HCT116 (cell line): ENCODE measurements at regions not wholly inside any gene's neighbourhood (a gene's known extent, or its start where the extent isn't known, plus 50 kb on each side); places are given as distances from the start of the nearest gene placed in this dataset.

ENCODE experiments used
- ATAC-seq: fragments of 200-7000 bp; cut with Tn5 transposase; 2 replicates; pipeline ENCODE4 v1.9.1; 2020; ENCODE audit warnings: mild to moderate bottlenecking, moderate library complexity
- BruUV-seq: library from RNA; stranded (reverse); fragments of 400-500 nt; replicated peaks from 2 replicates; lab custom pipeline; 2021; lab: Mats Ljungman, UMichigan
- CTCF ChIA-PET: fragments of 300-600 bp; sonication (Branson Sonifier 250); formaldehyde crosslinking; loops from one replicate; lab custom pipeline; 2021; ENCODE audit warnings: antibody characterized with exemption; lab: Charles Lee
- POLR2A ChIA-PET: fragments of 300-600, 350-600 bp; sonication (Branson Sonifier 250); formaldehyde crosslinking; loops from one replicate; lab custom pipeline; 2021; ENCODE audit warnings: antibody characterized with exemption; lab: Charles Lee
- RAD21 ChIA-PET, 2 experiments: fragments of 300-600 bp; sonication (Branson Sonifier 250); formaldehyde crosslinking; loops; one replicate each; lab custom pipeline; 2023; ENCODE audit warnings: low total read pairs in 2 of 2; ENCODE audit not compliant: uncharacterized antibody in 2 of 2, unreplicated experiment in 2 of 2, low non-redundant PET in 1 of 2; lab: Charles Lee
- DNase-seq: peaks from one replicate; pipeline ENCODE4 v3.0.0-alpha.2; 2010; ENCODE audit warnings: low read depth, low spot score
- H2AFZ ChIP-seq: fragments of 200-600 bp; shearing (Covaris generic), sonication (generic); 2 replicates; pipeline ENCODE4 v1.6.1; 2017; ENCODE audit warnings: low read depth, mixed run types, mixed read lengths, antibody characterized with exemption, low read length; ENCODE audit not compliant: poor library complexity, severe bottlenecking
- H3K27ac ChIP-seq: 2 replicates; pipeline ENCODE4 v1.5.1; 2012; ENCODE audit warnings: low read depth, low read length
- H3K27me3 ChIP-seq: fragments of 200-600 bp; sonication (generic); 2 replicates; pipeline ENCODE4 v1.6.1; 2016; ENCODE audit warnings: mixed run types, low read length, mixed read lengths; ENCODE audit not compliant: insufficient read depth
- H3K36me3 ChIP-seq, 2 experiments: fragments of 200-500 bp in 1 of 2; fragments of 200-600 bp in 1 of 2; sonication (Bioruptor generic) in 1 of 2; sonication (generic) in 1 of 2; 2 replicates each; pipeline versions ENCODE4 v1.5.1 to v1.6.1; 2014 to 2016; ENCODE audit warnings: low read length in 2 of 2, inconsistent platforms in 1 of 2, mixed read lengths in 1 of 2, mixed run types in 1 of 2; ENCODE audit not compliant: insufficient read depth in 2 of 2, control insufficient read depth in 1 of 2
- H3K4me1 ChIP-seq, 2 experiments: fragments of 200-600 bp in 1 of 2; sonication (generic) in 1 of 2; 2 replicates each; pipeline versions ENCODE4 v1.5.1 to v1.6.1; 2012 to 2017; ENCODE audit warnings: low read length in 2 of 2, inconsistent platforms in 1 of 2, mild to moderate bottlenecking in 1 of 2, mixed read lengths in 1 of 2, mixed run types in 1 of 2, moderate library complexity in 1 of 2; ENCODE audit not compliant: insufficient read depth in 2 of 2, control insufficient read depth in 1 of 2
- H3K4me2 ChIP-seq: fragments of 200-600 bp; sonication (generic); 2 replicates; pipeline ENCODE4 v1.6.1; 2017; ENCODE audit warnings: mixed run types, low read length, mixed read lengths
- H3K4me3 ChIP-seq, 2 experiments: fragments of 200-600 bp in 1 of 2; sonication (generic) in 1 of 2; replicated peaks in 1 of 2; 2 replicates each; pipeline ENCODE4 v1.5.1; 2011 to 2016; ENCODE audit warnings: low read length in 2 of 2, control low read depth in 1 of 2, low read depth in 1 of 2, mild to moderate bottlenecking in 1 of 2, mixed read lengths in 1 of 2, mixed run types in 1 of 2
- H3K79me2 ChIP-seq: fragments of 200-600 bp; sonication (generic); 2 replicates; pipeline ENCODE4 v1.6.1; 2017; ENCODE audit warnings: mild to moderate bottlenecking, mixed run types, low read length, moderate library complexity, mixed read lengths; ENCODE audit not compliant: insufficient read depth
- H3K9ac ChIP-seq: fragments of 200-600 bp; sonication (generic); 2 replicates; pipeline ENCODE4 v1.6.1; 2016; ENCODE audit warnings: low read length, mixed read lengths
- H3K9me2 ChIP-seq: fragments of 200-600 bp; sonication (generic), shearing (Covaris generic); 2 replicates; pipeline ENCODE4 v1.6.1; 2017; ENCODE audit warnings: mixed run types, mild to moderate bottlenecking, moderate library complexity; ENCODE audit not compliant: insufficient read depth
- H3K9me3 ChIP-seq, 2 experiments: fragments of 200-500 bp in 1 of 2; fragments of 200-600 bp in 1 of 2; sonication (Bioruptor generic) in 1 of 2; sonication (generic) in 1 of 2; 2 replicates each; pipeline ENCODE4 v1.6.1; 2014 to 2017; ENCODE audit warnings: low read length in 2 of 2, mixed read lengths in 2 of 2, inconsistent platforms in 1 of 2, low read depth in 1 of 2, mild to moderate bottlenecking in 1 of 2, mixed run types in 1 of 2, moderate library complexity in 1 of 2; ENCODE audit not compliant: control insufficient read depth in 1 of 2, insufficient read depth in 1 of 2
- H4K20me1 ChIP-seq: fragments of 200-600 bp; sonication (generic), shearing (Covaris generic); 2 replicates; pipeline ENCODE4 v1.6.1; 2017; ENCODE audit warnings: mixed run types, mild to moderate bottlenecking, moderate library complexity; ENCODE audit not compliant: insufficient read depth
- EGR1 ChIP-seq: IDR thresholded peaks from 2 replicates; pipeline ENCODE4 v1.6.1; 2012; ENCODE audit warnings: low read depth
- ELF1 ChIP-seq: IDR thresholded peaks from 2 replicates; pipeline ENCODE4 v1.6.1; 2012; ENCODE audit warnings: low read depth, borderline replicate concordance
- EZH2 ChIP-seq: fragments of 200-600 bp; sonication (generic); IDR thresholded peaks from 2 replicates; pipeline ENCODE4 v1.6.1; 2017; ENCODE audit warnings: antibody characterized with exemption, mixed run types
- FOSL1 ChIP-seq: IDR thresholded peaks from 2 replicates; pipeline ENCODE4 v1.6.1; 2012; ENCODE audit warnings: low read depth
- JUND ChIP-seq: IDR thresholded peaks from 2 replicates; pipeline ENCODE4 v1.6.1; 2012
- POLR2A ChIP-seq: IDR thresholded peaks from 2 replicates; pipeline ENCODE4 v1.7.0; 2011; ENCODE audit warnings: borderline replicate concordance; ENCODE audit not compliant: insufficient read depth, insufficient read length; ENCODE audit errors: extremely low read depth
- SIN3A ChIP-seq: IDR thresholded peaks from 2 replicates; pipeline ENCODE4 v1.6.1; 2012; ENCODE audit warnings: low read depth
- SP1 ChIP-seq: IDR thresholded peaks from 2 replicates; pipeline ENCODE4 v1.6.1; 2012; ENCODE audit warnings: low read depth
- SRF ChIP-seq: IDR thresholded peaks from 2 replicates; pipeline ENCODE4 v1.6.1; 2012; ENCODE audit warnings: low read depth
- TCF7L2 ChIP-seq: IDR thresholded peaks from 2 replicates; pipeline ENCODE4 v1.7.0; 2011; ENCODE audit warnings: borderline replicate concordance, inconsistent platforms; ENCODE audit not compliant: insufficient read depth, insufficient read length; ENCODE audit errors: extremely low read depth
- ZNF274 ChIP-seq: fragments of 200-500 bp; sonication (Bioruptor generic); IDR thresholded peaks from 2 replicates; pipeline ENCODE4 v1.6.1; 2014; ENCODE audit warnings: mild to moderate bottlenecking, low read depth, low read length, inconsistent platforms
- intact Hi-C: fragments of 100-400 bp; cut with micrococcal nuclease; formaldehyde crosslinking; loops from 2 replicates; pipeline ENCODE4 v1.10.0; 2022
- TF ChIP-seq, protein P1 (sequence below): IDR thresholded peaks from 2 replicates; pipeline ENCODE4 v1.6.1; 2012; ENCODE audit warnings: low read depth
- TF ChIP-seq, protein P2 (sequence below), 3 experiments: fragments of 200-600 bp in 1 of 3; sonication (generic) in 1 of 3; IDR thresholded peaks in 2 of 3; conservative IDR thresholded peaks in 1 of 3; 2 replicates each; pipeline ENCODE4 v1.5.1; 2012 to 2017; ENCODE audit warnings: low read depth in 2 of 3, low read length in 2 of 3, antibody characterized with exemption in 1 of 3, borderline replicate concordance in 1 of 3, control low read depth in 1 of 3, mild to moderate bottlenecking in 1 of 3, mixed read lengths in 1 of 3, mixed run types in 1 of 3, moderate library complexity in 1 of 3; ENCODE audit not compliant: insufficient read depth in 1 of 3
- TF ChIP-seq, protein P3 (sequence below): IDR thresholded peaks from 2 replicates; pipeline ENCODE4 v1.6.1; 2012
- TF ChIP-seq, protein P4 (sequence below): IDR thresholded peaks from 2 replicates; pipeline ENCODE4 v1.6.1; 2012

DNA sequence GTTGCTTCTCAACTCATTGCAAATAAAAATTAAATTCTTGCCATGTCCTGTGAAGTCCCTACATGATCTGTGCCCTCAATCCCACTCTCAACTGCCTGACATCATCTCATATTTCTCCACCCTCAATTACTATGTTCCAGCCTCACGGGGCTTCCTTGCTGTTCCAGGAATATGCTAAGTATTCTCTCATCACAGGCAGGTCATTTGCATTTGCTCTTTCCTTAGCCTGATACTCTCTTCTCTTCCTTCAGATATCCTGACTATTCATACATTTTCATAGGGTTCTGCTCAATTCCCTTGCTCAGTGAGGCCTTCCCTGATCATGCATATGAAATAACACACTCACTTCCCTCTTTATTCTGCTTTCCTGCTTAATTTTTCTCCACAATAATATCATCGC is 135.1 kb upstream of the DAB2 start:
- POLR2A ChIA-PET = no interaction called here
- Histone ChIP-seq H3K79me2 (no peaks in the 10 kb centered on the region), H4K20me1 (no peaks in the 10 kb centered on the region), H2AFZ (no peak overlapping the region), H3K4me3 (no peak overlapping the region), H3K9ac (no peak overlapping the region), H3K27me3 (no peaks in the 10 kb centered on the region), H3K9me2 (no peaks in the 10 kb centered on the region), H3K27ac (no peak overlapping the region), H3K36me3 (no peaks in the 10 kb centered on the region), H3K4me2 (no peak overlapping the region), H3K4me1 (no peaks in the 10 kb centered on the region), H3K9me3 (no peaks in the 10 kb centered on the region)
- DNase-seq (no peak), ATAC-seq (no peak)
- intact Hi-C loops = no loop called here
- TF ChIP-seq SIN3A (no peak), SRF (no peak)
- CTCF ChIA-PET = no interaction called here
- RAD21 ChIA-PET = no interaction called here
- BruUV-seq = no TSS peak

DNA sequence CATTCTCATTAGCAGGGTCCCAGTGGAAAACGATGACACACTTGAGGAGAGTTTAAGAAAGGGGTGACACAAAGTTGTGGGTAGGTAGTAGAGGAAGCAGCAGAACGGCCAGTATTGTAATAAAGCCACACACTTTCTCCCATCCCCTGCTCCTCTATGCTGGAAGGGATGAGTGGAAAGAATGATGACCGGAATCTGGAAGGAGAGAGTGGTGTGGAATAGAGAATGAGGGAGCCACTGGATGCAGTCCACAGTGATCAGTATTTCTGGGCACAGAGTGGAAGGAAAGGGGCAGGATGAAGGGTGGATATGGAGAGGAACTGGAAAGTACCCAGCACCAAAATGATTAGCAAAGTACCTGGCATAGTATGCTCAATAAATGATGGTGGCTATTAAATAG is 133.8 kb upstream of the DAB2 start:
- H3K4me3 ChIP-seq = no peak overlapping the region
- no peak for ATAC-seq
- no peaks in the 10 kb centered on the region for H4K20me1 ChIP-seq
- H3K4me2 ChIP-seq = no peak overlapping the region
- no peak overlapping the region for H3K9ac ChIP-seq
- H3K9me2 ChIP-seq = no peaks in the 10 kb centered on the region
- no peaks in the 10 kb centered on the region for H3K9me3 ChIP-seq
- H3K4me1 ChIP-seq = no peaks in the 10 kb centered on the region
- H3K27ac ChIP-seq = no peak overlapping the region
- BruUV-seq = no TSS peak
- CTCF ChIA-PET = interaction anchor here (0.6 kb wide), 1 partner anchor 11 kb away, joined by 3 read pairs; no protein-coding TSS in a partner anchor
- no peak overlapping the region for H2AFZ ChIP-seq
- no peak for DNase-seq
- intact Hi-C loops = no loop called here
- no peaks in the 10 kb centered on the region for H3K79me2 ChIP-seq
- RAD21 ChIA-PET = no interaction called here
- no peaks in the 10 kb centered on the region for H3K27me3 ChIP-seq
- POLR2A ChIA-PET = no interaction called here
- H3K36me3 ChIP-seq = no peaks in the 10 kb centered on the region
- TF ChIP-seq, protein P1, sequence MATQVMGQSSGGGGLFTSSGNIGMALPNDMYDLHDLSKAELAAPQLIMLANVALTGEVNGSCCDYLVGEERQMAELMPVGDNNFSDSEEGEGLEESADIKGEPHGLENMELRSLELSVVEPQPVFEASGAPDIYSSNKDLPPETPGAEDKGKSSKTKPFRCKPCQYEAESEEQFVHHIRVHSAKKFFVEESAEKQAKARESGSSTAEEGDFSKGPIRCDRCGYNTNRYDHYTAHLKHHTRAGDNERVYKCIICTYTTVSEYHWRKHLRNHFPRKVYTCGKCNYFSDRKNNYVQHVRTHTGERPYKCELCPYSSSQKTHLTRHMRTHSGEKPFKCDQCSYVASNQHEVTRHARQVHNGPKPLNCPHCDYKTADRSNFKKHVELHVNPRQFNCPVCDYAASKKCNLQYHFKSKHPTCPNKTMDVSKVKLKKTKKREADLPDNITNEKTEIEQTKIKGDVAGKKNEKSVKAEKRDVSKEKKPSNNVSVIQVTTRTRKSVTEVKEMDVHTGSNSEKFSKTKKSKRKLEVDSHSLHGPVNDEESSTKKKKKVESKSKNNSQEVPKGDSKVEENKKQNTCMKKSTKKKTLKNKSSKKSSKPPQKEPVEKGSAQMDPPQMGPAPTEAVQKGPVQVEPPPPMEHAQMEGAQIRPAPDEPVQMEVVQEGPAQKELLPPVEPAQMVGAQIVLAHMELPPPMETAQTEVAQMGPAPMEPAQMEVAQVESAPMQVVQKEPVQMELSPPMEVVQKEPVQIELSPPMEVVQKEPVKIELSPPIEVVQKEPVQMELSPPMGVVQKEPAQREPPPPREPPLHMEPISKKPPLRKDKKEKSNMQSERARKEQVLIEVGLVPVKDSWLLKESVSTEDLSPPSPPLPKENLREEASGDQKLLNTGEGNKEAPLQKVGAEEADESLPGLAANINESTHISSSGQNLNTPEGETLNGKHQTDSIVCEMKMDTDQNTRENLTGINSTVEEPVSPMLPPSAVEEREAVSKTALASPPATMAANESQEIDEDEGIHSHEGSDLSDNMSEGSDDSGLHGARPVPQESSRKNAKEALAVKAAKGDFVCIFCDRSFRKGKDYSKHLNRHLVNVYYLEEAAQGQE = no peak
- TF ChIP-seq SP1 = no peak
- TF ChIP-seq, protein P2, sequence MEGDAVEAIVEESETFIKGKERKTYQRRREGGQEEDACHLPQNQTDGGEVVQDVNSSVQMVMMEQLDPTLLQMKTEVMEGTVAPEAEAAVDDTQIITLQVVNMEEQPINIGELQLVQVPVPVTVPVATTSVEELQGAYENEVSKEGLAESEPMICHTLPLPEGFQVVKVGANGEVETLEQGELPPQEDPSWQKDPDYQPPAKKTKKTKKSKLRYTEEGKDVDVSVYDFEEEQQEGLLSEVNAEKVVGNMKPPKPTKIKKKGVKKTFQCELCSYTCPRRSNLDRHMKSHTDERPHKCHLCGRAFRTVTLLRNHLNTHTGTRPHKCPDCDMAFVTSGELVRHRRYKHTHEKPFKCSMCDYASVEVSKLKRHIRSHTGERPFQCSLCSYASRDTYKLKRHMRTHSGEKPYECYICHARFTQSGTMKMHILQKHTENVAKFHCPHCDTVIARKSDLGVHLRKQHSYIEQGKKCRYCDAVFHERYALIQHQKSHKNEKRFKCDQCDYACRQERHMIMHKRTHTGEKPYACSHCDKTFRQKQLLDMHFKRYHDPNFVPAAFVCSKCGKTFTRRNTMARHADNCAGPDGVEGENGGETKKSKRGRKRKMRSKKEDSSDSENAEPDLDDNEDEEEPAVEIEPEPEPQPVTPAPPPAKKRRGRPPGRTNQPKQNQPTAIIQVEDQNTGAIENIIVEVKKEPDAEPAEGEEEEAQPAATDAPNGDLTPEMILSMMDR (IDR thresholded peaks at IDR 0.05 in 2 of 3, conservative IDR thresholded peaks at IDR 0.05 in 1 of 3; ENCODE audit: borderline replicate concordance in 1 of 3, insufficient read depth in 1 of 3, low read depth in 2 of 3, low read length in 2 of 3) = no peak
- no peak for TF ChIP-seq FOSL1
- TF ChIP-seq POLR2A = no peak
- TF ChIP-seq SRF = no peak
- TF ChIP-seq, protein P3, sequence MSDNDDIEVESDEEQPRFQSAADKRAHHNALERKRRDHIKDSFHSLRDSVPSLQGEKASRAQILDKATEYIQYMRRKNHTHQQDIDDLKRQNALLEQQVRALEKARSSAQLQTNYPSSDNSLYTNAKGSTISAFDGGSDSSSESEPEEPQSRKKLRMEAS = no peak
- no peak for TF ChIP-seq TCF7L2
- TF ChIP-seq ZNF274 = no peak
- TF ChIP-seq EZH2 = no peak
- TF ChIP-seq EGR1 = no peak
- TF ChIP-seq, protein P4, sequence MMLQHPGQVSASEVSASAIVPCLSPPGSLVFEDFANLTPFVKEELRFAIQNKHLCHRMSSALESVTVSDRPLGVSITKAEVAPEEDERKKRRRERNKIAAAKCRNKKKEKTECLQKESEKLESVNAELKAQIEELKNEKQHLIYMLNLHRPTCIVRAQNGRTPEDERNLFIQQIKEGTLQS = no peak
- TF ChIP-seq ELF1 = no peak
- no peak for TF ChIP-seq JUND
